ENCODE measurements at regions not wholly inside any gene's neighbourhood (a gene's known extent, or its start where the extent isn't known, plus 50 kb on each side); places are given as distances from the start of the nearest gene placed in this dataset.

DNA sequence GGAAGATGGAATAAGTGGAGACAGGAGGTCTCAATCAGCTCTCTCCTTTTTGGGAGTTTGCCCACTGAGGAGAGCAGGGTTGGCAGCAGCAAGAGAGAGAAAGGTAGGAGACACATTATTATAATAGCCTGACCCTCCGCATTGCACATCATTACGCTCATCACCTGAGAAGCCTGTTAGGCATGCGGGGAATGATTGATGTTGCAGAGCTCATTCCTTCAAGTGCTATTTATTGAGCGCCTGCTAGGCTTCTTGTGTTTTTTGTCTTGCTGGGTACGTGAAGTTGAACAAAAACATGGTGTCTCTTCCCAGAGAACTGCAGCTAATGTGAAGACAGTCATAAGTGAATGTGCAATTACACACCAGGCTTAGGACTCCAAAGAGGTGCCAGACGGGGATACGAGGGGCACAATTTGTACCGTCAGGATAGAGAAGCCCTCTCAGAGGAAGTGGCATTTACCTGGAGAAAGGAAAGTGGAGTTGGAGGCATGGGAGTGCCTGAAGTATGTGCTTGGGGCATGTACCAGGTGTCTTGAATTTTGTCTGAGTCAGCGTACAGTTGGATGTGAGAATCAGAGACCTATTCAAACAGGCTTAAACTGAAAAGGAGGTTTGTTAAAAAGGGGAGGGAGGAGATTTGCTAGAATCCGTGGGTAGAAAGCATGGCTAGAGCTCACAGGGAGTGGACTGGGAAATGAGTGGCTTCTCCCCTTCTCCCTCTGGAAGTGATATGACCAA is 90.2 kb upstream of the SOD3 start:
- no peak for DNase-seq (ENCODE audit: extremely low read depth, low read depth)

DNA sequence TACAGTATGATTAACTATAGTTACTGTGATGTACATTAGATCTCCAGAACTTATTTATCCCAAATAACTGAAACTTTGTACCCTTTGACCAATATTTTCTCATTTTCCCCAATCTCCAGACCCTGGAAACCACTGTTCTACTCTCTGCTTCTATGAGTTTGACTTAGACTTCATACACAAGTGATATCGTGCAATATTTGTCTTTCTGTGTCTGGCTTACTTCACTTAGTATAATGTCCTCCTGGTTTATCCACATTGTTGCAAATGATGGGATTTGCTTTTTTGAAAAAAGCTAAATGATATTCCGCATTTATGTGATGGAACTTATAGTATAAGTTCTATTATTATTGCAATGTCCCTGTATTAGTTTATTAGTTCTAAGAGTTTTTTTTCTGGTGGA is 81.8 kb upstream of the SOD3 start:
- no peak for DNase-seq (ENCODE audit: extremely low read depth, low read depth)

DNA sequence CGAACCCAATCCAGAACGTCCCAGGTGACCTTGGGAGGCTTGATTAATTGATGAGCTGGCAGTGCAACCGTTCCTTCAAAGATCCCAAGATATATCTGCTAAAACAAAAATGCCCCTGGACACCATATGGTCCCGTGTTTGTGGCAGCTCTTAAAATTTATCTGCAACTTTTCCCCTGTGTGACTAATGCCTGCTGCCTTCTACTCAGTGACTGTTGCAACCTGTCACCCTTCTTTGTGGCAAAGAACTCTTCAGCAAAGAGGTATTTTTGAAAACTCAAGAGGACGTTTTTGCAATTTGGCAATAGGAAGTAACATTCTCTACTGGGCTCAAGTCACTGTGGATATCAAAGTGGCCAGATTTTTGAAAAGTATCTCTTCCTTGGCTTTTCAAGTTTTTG is 75.8 kb upstream of the SOD3 start:
- DNase-seq (ENCODE audit: extremely low read depth, low read depth), result no peak

GRCh38 chr4:24720436-24720835 is 74.9 kb upstream of the SOD3 start:
- no peak for DNase-seq (ENCODE audit: extremely low read depth, low read depth)

DNA sequence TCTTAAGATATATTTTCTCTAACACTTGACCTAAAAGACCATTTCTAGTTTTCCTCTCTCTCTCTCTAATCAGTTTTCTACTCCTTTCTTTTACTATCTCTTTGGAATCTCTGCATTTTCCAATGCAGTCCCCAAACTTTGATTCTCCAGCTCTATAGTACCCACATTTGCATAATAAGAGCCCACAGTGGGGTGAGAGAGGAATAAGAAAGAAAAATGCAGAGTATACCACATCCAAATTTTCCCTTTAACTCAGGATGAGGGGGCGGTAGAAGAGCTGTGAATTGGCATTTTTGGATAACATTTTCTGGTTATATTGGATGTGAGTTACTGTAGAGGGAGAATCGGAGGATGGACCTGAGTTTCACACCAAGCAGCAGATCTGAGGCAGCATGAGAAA is 74.4 kb upstream of the SOD3 start:
- no peak for DNase-seq (ENCODE audit: extremely low read depth, low read depth)

- no peak for DNase-seq (ENCODE audit: extremely low read depth, low read depth)
Observed at GRCh38 chr4:24722026-24722568, 73.3 kb upstream of the SOD3 start.

GRCh38 chr4:24727390-24728224 is 67.8 kb upstream of the SOD3 start:
- no peak for DNase-seq (ENCODE audit: extremely low read depth, low read depth)

DNA sequence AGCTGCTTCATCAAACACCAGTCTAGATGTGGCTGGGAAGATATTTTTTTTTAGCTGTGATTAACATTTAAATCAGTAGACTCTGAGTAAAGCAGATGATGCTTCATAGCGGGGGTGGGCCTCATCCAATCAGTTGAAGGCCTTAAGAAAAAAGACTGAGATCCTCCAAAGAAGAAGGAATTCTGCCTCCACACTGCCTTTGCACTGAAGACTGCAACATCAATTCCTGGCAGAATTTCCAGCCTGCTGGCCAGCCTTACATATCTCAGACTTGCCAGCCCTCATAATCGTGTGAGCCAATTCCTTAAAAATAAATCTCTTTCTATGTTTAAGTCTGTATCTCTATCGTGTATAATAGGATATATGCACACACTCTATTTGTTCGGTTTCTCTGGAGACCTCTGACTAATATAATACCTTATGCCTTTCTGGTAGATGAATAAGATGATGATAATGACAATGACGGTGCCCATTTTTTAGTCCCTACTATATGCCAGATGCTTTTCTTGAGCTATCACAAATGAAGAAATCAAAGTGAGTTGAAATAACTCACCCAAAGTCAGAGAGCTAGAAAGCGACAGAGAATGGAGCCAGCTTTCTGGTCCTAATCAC is 66.1 kb upstream of the SOD3 start:
- no peak for DNase-seq (ENCODE audit: extremely low read depth, low read depth)

DNA sequence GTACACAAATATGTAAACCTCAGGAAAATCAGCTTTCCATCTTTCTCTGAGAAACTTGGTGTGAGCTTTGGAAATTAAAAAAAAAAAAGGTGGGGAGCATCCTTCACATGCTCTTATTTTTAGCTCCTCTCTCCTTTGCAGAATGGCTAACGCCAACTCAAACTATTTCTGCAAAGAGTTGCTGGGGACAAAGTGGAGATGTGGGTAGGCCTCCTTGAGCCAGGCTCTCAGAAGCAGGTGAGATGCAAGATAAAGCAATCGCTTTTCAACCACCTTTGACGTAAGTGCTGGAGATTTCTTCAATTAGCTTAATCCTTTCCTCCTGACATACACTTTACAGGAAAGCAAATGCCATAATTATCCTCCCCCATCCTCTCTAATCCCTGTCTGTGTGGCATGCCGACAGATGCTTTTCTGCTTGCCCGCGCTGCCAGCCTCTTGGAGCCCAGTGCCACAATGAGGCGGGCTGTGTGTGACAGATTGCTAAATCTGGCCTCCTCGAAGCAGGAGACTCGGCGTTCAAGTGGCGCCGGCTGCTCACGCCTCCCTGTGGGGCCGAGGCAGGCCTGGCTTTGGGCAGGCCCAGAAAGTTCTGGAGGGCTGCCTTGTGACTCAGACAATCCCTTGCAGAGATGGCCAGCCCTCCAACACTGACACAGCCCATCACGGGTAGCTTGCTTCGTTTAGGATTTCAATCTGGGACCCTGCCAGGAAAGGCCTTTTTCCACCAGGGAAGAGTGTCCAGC is 64.9 kb upstream of the SOD3 start:
- no peak for DNase-seq (ENCODE audit: extremely low read depth, low read depth)

DNA sequence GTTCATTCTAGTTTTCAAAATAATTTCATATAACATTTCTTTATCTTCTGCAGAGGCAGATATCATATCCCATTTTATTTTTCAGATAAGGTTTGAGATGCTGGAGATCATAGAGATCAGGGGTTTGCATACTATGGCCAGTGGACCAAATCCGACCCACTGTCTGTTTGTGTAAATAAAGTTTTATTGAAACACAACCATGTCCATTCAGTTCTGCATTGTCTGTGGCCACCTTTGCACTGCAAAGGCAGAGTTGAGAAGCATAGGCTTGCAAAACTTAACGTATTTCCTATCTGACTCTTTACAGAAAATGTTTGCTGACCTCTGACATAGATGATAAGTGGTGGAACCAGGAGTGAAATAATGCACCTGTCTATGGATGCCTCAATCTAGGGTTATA is 63.9 kb upstream of the SOD3 start:
- no peak for DNase-seq (ENCODE audit: extremely low read depth, low read depth)

- DNase-seq (ENCODE audit: extremely low read depth, low read depth), result no peak
Observed at GRCh38 chr4:24734511-24734910, 60.9 kb upstream of the SOD3 start.

GRCh38 chr4:24736066-24736465 is 59.3 kb upstream of the SOD3 start:
- DNase-seq (ENCODE audit: extremely low read depth, low read depth), result no peak

GRCh38 chr4:24741910-24742309 is 53.5 kb upstream of the SOD3 start:
- DNase-seq (ENCODE audit: extremely low read depth, low read depth), result no peak

GRCh38 chr4:24742335-24742734 is 53.0 kb upstream of the SOD3 start:
- no peak for DNase-seq (ENCODE audit: extremely low read depth, low read depth)

GRCh38 chr4:24742773-24743172 is 52.6 kb upstream of the SOD3 start:
- no peak for DNase-seq (ENCODE audit: extremely low read depth, low read depth)

GRCh38 chr4:24743206-24743605 is 52.2 kb upstream of the SOD3 start:
- DNase-seq (ENCODE audit: extremely low read depth, low read depth), result no peak

GRCh38 chr4:24743927-24744326 is 51.4 kb upstream of the SOD3 start:
- no peak for DNase-seq (ENCODE audit: extremely low read depth, low read depth)

GRCh38 chr4:24745172-24745895 is 50.0 kb upstream of the SOD3 start:
- DNase-seq (ENCODE audit: extremely low read depth, low read depth), result no peak
